Ovary (tissue), 7 donors: ENCODE measurements at regions not wholly inside any gene's neighbourhood (a gene's known extent, or its start where the extent isn't known, plus 50 kb on each side); places are given as distances from the start of the nearest gene placed in this dataset.

Source experiments
- DNase-seq, 5 donors: peaks; one replicate each; pipeline ENCODE4 v3.0.0-alpha.2; 2019 to 2020
- H3K27ac ChIP-seq, 2 donors: fragments of 200-600 bp; one replicate each; pipeline versions ENCODE4 v1.5.1 to v1.8.0; 2019 to 2022
- H3K27me3 ChIP-seq: fragments of 200-600 bp; one replicate; pipeline ENCODE4 v1.8.0; 2022
- H3K36me3 ChIP-seq: fragments of 200-600 bp; sonication (generic); one replicate; pipeline ENCODE4 v1.5.1; 2019
- H3K4me1 ChIP-seq: one replicate; pipeline ENCODE4 v1.8.1; 2013; ENCODE audit warnings: mild to moderate bottlenecking, moderate library complexity; ENCODE audit not compliant: insufficient read depth
- H3K4me3 ChIP-seq: fragments of 200-600 bp; sonication (generic); one replicate; pipeline ENCODE4 v1.5.1; 2017
- H3K9me3 ChIP-seq, 2 donors: fragments of 200-600 bp in 1 of 2; sonication (generic) in 1 of 2; one replicate each; pipeline versions ENCODE4 v1.5.1 to v1.8.1; 2013 to 2019; ENCODE audit warnings: mild to moderate bottlenecking in 1 of 2, moderate library complexity in 1 of 2
- CTCF ChIP-seq, 3 donors: fragments of 450-650 bp in 2 of 3; fragments of 200-600 bp in 1 of 3; IDR thresholded peaks; one replicate each; pipeline versions ENCODE4 v1.5.1 to v1.8.0; 2016 to 2022; ENCODE audit warnings: antibody characterized with exemption in 3 of 3, mild to moderate bottlenecking in 1 of 3
- EP300 ChIP-seq: sonication (generic); formaldehyde crosslinking; IDR thresholded peaks from one replicate; pipeline ENCODE4 v1.6.1; 2017; ENCODE audit warnings: antibody characterized with exemption
- POLR2A ChIP-seq: fragments of 450-650 bp; IDR thresholded peaks from one replicate; pipeline ENCODE4 v1.6.1; 2017; ENCODE audit warnings: antibody characterized with exemption, mild to moderate bottlenecking, moderate library complexity
- WGBS, 3 donors: extraction: QIAGEN DNeasy Blood & Tissue Kit in 1 of 3; methylation state at CpG; one replicate each; pipeline versions ENCODE4 v1.1.5 to v1.1.7; 2013 to 2017; 5-methylcytosine and 5-hydroxymethylcytosine counted together
- intact Hi-C, 4 donors: fragments of 100-400 bp; cut with DNase I; formaldehyde crosslinking; loops; one replicate each; pipeline versions ENCODE4 v1.11.0 to v1.15.1; 2022 to 2023
- donor health status: DM: no; HTN: no; CAD: no; lungs with moderate emphysema.
- donor health status: DM: no; HTN: no; CAD: no.
- donor health status: Bipolar disorder and iron deficiency.
- donor health status: DM: no; HTN: no; CAD: no.
- donor health status: DM: yes; HTN: yes; CAD: no.

- DNase-seq = no peak
- intact Hi-C loops = no loop called here
- Histone ChIP-seq H3K4me3 (no peak overlapping the region), H3K36me3 (no peaks in the 10 kb centered on the region), H3K27ac (no peak overlapping the region), H3K4me1 (no peaks in the 10 kb centered on the region), H3K27me3 (no peaks in the 10 kb centered on the region), H3K9me3 (no peaks in the 10 kb centered on the region)
- TF ChIP-seq CTCF (IDR thresholded peaks at IDR 0.05) (no peak), EP300 (no peak), POLR2A (no peak)
- WGBS, 3 donors = 65 to 80% (median 79%) methylated on average over 2 of the region's 2 CpGs
Measured at GRCh38 chr4:108473163-108473720, 147.1 kb upstream of the RPL34 start.

- Histone ChIP-seq H3K27me3 (no peaks in the 10 kb centered on the region), H3K36me3 (no peaks in the 10 kb centered on the region), H3K27ac (no peak overlapping the region), H3K4me1 (no peaks in the 10 kb centered on the region), H3K9me3 (no peaks in the 10 kb centered on the region), H3K4me3 (no peak overlapping the region)
- TF ChIP-seq POLR2A (no peak), EP300 (no peak), CTCF (IDR thresholded peaks at IDR 0.05) (no peak)
- WGBS, 3 donors = 44 to 61% (median 45%) methylated on average over 7 of the region's 7 CpGs
- DNase-seq = no peak
- intact Hi-C loops = no loop called here
Measured at GRCh38 chr4:108466936-108467902, 153.2 kb upstream of the RPL34 start.

GRCh38 chr4:108465886-108466500 lies 154.4 kb upstream of the RPL34 start:
- no peaks in the 10 kb centered on the region for H3K27me3 ChIP-seq
- TF ChIP-seq EP300 (no peak), CTCF (IDR thresholded peaks at IDR 0.05) (no peak), POLR2A (no peak)
- H3K27ac ChIP-seq = no peak overlapping the region
- no peak overlapping the region for H3K4me3 ChIP-seq
- no peaks in the 10 kb centered on the region for H3K36me3 ChIP-seq
- no peak for DNase-seq
- WGBS, 3 donors = 65 to 75% (median 69%) methylated on average over 9 of the region's 9 CpGs
- intact Hi-C loops = no loop called here
- no peaks in the 10 kb centered on the region for H3K9me3 ChIP-seq
- no peaks in the 10 kb centered on the region for H3K4me1 ChIP-seq

- Histone ChIP-seq H3K27me3 (no peaks in the 10 kb centered on the region), H3K27ac (no peak overlapping the region), H3K9me3 (no peaks in the 10 kb centered on the region), H3K36me3 (no peaks in the 10 kb centered on the region), H3K4me3 (no peak overlapping the region), H3K4me1 (no peaks in the 10 kb centered on the region)
- WGBS, 3 donors = 58 to 75% (median 71%) methylated on average over 2 of the region's 2 CpGs
- no peak for DNase-seq
- TF ChIP-seq POLR2A = no peak
- no peak for TF ChIP-seq EP300
- no peak for TF ChIP-seq CTCF (IDR thresholded peaks at IDR 0.05)
- intact Hi-C loops = no loop called here
Measured at GRCh38 chr4:108458681-108459080, 161.7 kb upstream of the RPL34 start.
